Trophoblast cell (in vitro differentiated cells and primary cell): ENCODE measurements at regions not wholly inside any gene's neighbourhood (a gene's known extent, or its start where the extent isn't known, plus 50 kb on each side); places are given as distances from the start of the nearest gene placed in this dataset.

ENCODE experiments used
- DNase-seq, 2 donors: peaks; one replicate each; pipeline ENCODE4 v3.0.0-alpha.2; 2016
- H2AFZ ChIP-seq: 2 replicates; pipeline ENCODE4 v1.6.1; 2013; ENCODE audit warnings: low read length, moderate library complexity, mild to moderate bottlenecking; ENCODE audit not compliant: insufficient read depth, poor library complexity
- H2AK5ac ChIP-seq: 2 replicates; pipeline ENCODE4 v1.6.1; 2013; ENCODE audit warnings: mild to moderate bottlenecking, low read length
- H2BK120ac ChIP-seq: 2 replicates; pipeline ENCODE4 v1.6.1; 2013; ENCODE audit warnings: low read length, mild to moderate bottlenecking, moderate library complexity; ENCODE audit not compliant: insufficient read depth, poor library complexity
- H2BK12ac ChIP-seq: 2 replicates; pipeline ENCODE4 v1.6.1; 2013; ENCODE audit warnings: mild to moderate bottlenecking, low read length, moderate library complexity
- H2BK5ac ChIP-seq: 2 replicates; pipeline ENCODE4 v1.6.1; 2013; ENCODE audit warnings: low read length, low read depth, moderate library complexity, mild to moderate bottlenecking; ENCODE audit not compliant: poor library complexity
- H3K14ac ChIP-seq: 2 replicates; pipeline ENCODE4 v1.6.1; 2013; ENCODE audit warnings: mild to moderate bottlenecking, low read length
- H3K18ac ChIP-seq: 2 replicates; pipeline ENCODE4 v1.6.1; 2013; ENCODE audit warnings: mild to moderate bottlenecking, low read length
- H3K23ac ChIP-seq: 2 replicates; pipeline ENCODE4 v1.6.1; 2013; ENCODE audit warnings: low read length
- H3K27ac ChIP-seq: 2 replicates; pipeline ENCODE4 v1.5.1; 2013; ENCODE audit warnings: low read depth, mild to moderate bottlenecking, inconsistent platforms, low read length, moderate library complexity
- H3K27me3 ChIP-seq: 2 replicates; pipeline ENCODE4 v1.6.1; 2013; ENCODE audit warnings: inconsistent platforms, mild to moderate bottlenecking, low read length, moderate library complexity; ENCODE audit not compliant: insufficient read depth
- H3K36me3 ChIP-seq, 2 experiments: 1 replicate in 1 of 2; 2 replicates in 1 of 2; pipeline ENCODE4 v1.6.1; 2013; ENCODE audit warnings: low read length in 2 of 2, mild to moderate bottlenecking in 2 of 2, moderate library complexity in 1 of 2; ENCODE audit not compliant: insufficient read depth in 2 of 2, control insufficient read depth in 1 of 2
- H3K4ac ChIP-seq: 2 replicates; pipeline ENCODE4 v1.6.1; 2013; ENCODE audit warnings: low read depth, mild to moderate bottlenecking, low read length, moderate library complexity
- H3K4me1 ChIP-seq, 2 experiments: 1 replicate in 1 of 2; 2 replicates in 1 of 2; pipeline ENCODE4 v1.6.1; 2013; ENCODE audit warnings: low read length in 2 of 2, mild to moderate bottlenecking in 2 of 2, moderate library complexity in 1 of 2; ENCODE audit not compliant: insufficient read depth in 2 of 2, control insufficient read depth in 1 of 2
- H3K4me2 ChIP-seq: 2 replicates; pipeline ENCODE4 v1.6.1; 2013; ENCODE audit warnings: inconsistent platforms, mild to moderate bottlenecking, low read length, moderate library complexity
- H3K4me3 ChIP-seq: 2 replicates; pipeline ENCODE4 v1.5.1; 2013; ENCODE audit warnings: mild to moderate bottlenecking, low read depth, low read length, inconsistent platforms
- H3K79me1 ChIP-seq: one replicate; pipeline ENCODE4 v1.6.1; 2013; ENCODE audit warnings: low read length
- H3K79me2 ChIP-seq: 2 replicates; pipeline ENCODE4 v1.6.1; 2013; ENCODE audit warnings: low read length, mild to moderate bottlenecking; ENCODE audit not compliant: control insufficient read depth, insufficient read depth, poor library complexity
- H3K9ac ChIP-seq: 2 replicates; pipeline ENCODE4 v1.6.1; 2013; ENCODE audit warnings: mild to moderate bottlenecking, low read length
- H3K9me3 ChIP-seq: 2 replicates; pipeline ENCODE4 v1.6.1; 2013; ENCODE audit warnings: low read depth, mild to moderate bottlenecking, control low read depth, inconsistent platforms, low read length; ENCODE audit not compliant: insufficient read depth
- H4K12ac ChIP-seq: 2 replicates; pipeline ENCODE4 v1.6.1; 2013; ENCODE audit warnings: low read depth, mild to moderate bottlenecking, low read length, moderate library complexity
- H4K8ac ChIP-seq: 2 replicates; pipeline ENCODE4 v1.6.1; 2013; ENCODE audit warnings: low read depth, mild to moderate bottlenecking, low read length, moderate library complexity
- H4K91ac ChIP-seq: one replicate; pipeline ENCODE4 v1.6.1; 2013; ENCODE audit warnings: low read depth, mild to moderate bottlenecking, low read length, moderate library complexity
- WGBS: extraction: QIAGEN DNeasy Blood & Tissue Kit; methylation state at CpG from one replicate; pipeline ENCODE4 v1.1.7; 2013; ENCODE audit warnings: missing lambda C conversion rate; ENCODE audit not compliant: insufficient read length, insufficient coverage; ENCODE audit errors: extremely low coverage; 5-methylcytosine and 5-hydroxymethylcytosine counted together

GRCh38 chr1:5742032-5742431 lies 250.2 kb downstream of the NPHP4 start:
- no CpG with 5 or more reads among the region's 9 CpGs for WGBS
- Histone ChIP-seq H2AK5ac (no peak overlapping the region), H3K4ac (no peak overlapping the region), H3K4me3 (no peak overlapping the region), H3K9ac (no peak overlapping the region), H2AFZ (no peak overlapping the region), H3K18ac (no peak overlapping the region), H3K23ac (no peak overlapping the region), H3K14ac (no peak overlapping the region), H4K12ac (no peak overlapping the region), H2BK5ac (no peak overlapping the region), H3K36me3 (no peaks in the 10 kb centered on the region), H3K27ac (no peak overlapping the region), H4K91ac (no peak overlapping the region), H3K9me3 (peaks cover 11% of the 10 kb centered on the region), H2BK120ac (no peak overlapping the region), H2BK12ac (no peak overlapping the region), H3K79me2 (no peaks in the 10 kb centered on the region), H3K4me1 (no peaks in the 10 kb centered on the region), H3K79me1 (no peaks in the 10 kb centered on the region), H4K8ac (no peak overlapping the region), H3K4me2 (no peak overlapping the region), H3K27me3 (no peaks in the 10 kb centered on the region)
- DNase-seq, result no peak

- Histone ChIP-seq H3K27me3 (no peaks in the 10 kb centered on the region), H3K9me3 (peaks cover 11% of the 10 kb centered on the region)
- whole genome bisulfite sequencing, result no CpG with 5 or more reads among the region's 21 CpGs
These were observed 251.1 kb downstream of the NPHP4 start for GRCh38 chr1:5740865-5741860.

GRCh38 chr1:5740450-5740849 lies 251.8 kb downstream of the NPHP4 start:
- H3K36me3 ChIP-seq, result no peaks in the 10 kb centered on the region
- no peak overlapping the region for H3K4ac ChIP-seq
- H4K8ac ChIP-seq, result no peak overlapping the region
- no CpG with 5 or more reads among the region's 7 CpGs for WGBS
- no peak overlapping the region for H3K23ac ChIP-seq
- no peak overlapping the region for H3K27ac ChIP-seq
- H3K79me2 ChIP-seq, result no peaks in the 10 kb centered on the region
- no peak overlapping the region for H3K9ac ChIP-seq
- no peak overlapping the region for H3K18ac ChIP-seq
- no peak overlapping the region for H4K12ac ChIP-seq
- no peak overlapping the region for H2AK5ac ChIP-seq
- no peak overlapping the region for H4K91ac ChIP-seq
- no peak overlapping the region for H2BK120ac ChIP-seq
- DNase-seq, result no peak
- H3K79me1 ChIP-seq, result no peaks in the 10 kb centered on the region
- no peaks in the 10 kb centered on the region for H3K27me3 ChIP-seq
- H2AFZ ChIP-seq, result no peak overlapping the region
- peaks cover 11% of the 10 kb centered on the region for H3K9me3 ChIP-seq
- no peak overlapping the region for H3K4me3 ChIP-seq
- no peak overlapping the region for H3K14ac ChIP-seq
- no peak overlapping the region for H2BK5ac ChIP-seq
- no peak overlapping the region for H3K4me2 ChIP-seq
- no peak overlapping the region for H2BK12ac ChIP-seq
- no peaks in the 10 kb centered on the region for H3K4me1 ChIP-seq

More at GRCh38 chr1:5740865-5741860, 251.1 kb downstream of the NPHP4 start:
- H3K18ac ChIP-seq, result no peak overlapping the region
- H2AFZ ChIP-seq, result no peak overlapping the region
- no peaks in the 10 kb centered on the region for H3K79me1 ChIP-seq
- H2BK5ac ChIP-seq, result no peak overlapping the region
- no peak overlapping the region for H2AK5ac ChIP-seq
- H3K9ac ChIP-seq, result no peak overlapping the region
- H3K36me3 ChIP-seq, result no peaks in the 10 kb centered on the region
- DNase-seq, result no peak
- no peak overlapping the region for H2BK120ac ChIP-seq
- no peak overlapping the region for H2BK12ac ChIP-seq
- H3K4ac ChIP-seq, result no peak overlapping the region
- no peak overlapping the region for H3K4me2 ChIP-seq
- H3K23ac ChIP-seq, result no peak overlapping the region
- H3K4me3 ChIP-seq, result no peak overlapping the region
- no peak overlapping the region for H3K14ac ChIP-seq
- H4K8ac ChIP-seq, result no peak overlapping the region
- H3K27ac ChIP-seq, result no peak overlapping the region
- H3K4me1 ChIP-seq, result no peaks in the 10 kb centered on the region
- no peak overlapping the region for H4K12ac ChIP-seq
- H4K91ac ChIP-seq, result no peak overlapping the region
- H3K79me2 ChIP-seq, result no peaks in the 10 kb centered on the region

- Histone ChIP-seq H2BK5ac (no peak overlapping the region), H3K79me2 (no peaks in the 10 kb centered on the region), H3K23ac (no peak overlapping the region), H2AFZ (no peak overlapping the region), H4K91ac (no peak overlapping the region), H3K79me1 (no peaks in the 10 kb centered on the region), H2BK120ac (no peak overlapping the region), H3K18ac (no peak overlapping the region), H4K8ac (no peak overlapping the region), H3K4ac (no peak overlapping the region), H4K12ac (no peak overlapping the region), H3K27me3 (no peaks in the 10 kb centered on the region), H3K14ac (no peak overlapping the region), H3K9ac (no peak overlapping the region), H3K27ac (no peak overlapping the region), H3K9me3 (peaks cover 11% of the 10 kb centered on the region), H3K4me1 (no peaks in the 10 kb centered on the region), H3K36me3 (no peaks in the 10 kb centered on the region), H2BK12ac (no peak overlapping the region), H2AK5ac (no peak overlapping the region), H3K4me3 (no peak overlapping the region), H3K4me2 (no peak overlapping the region)
- DNase-seq, result no peak
- WGBS, result no CpG with 5 or more reads among the region's 6 CpGs
These were observed 252.6 kb downstream of the NPHP4 start for GRCh38 chr1:5739561-5740078.
